Gastrocnemius medialis (tissue), 4 donors: ENCODE measurements at regions not wholly inside any gene's neighbourhood (a gene's known extent, or its start where the extent isn't known, plus 50 kb on each side); places are given as distances from the start of the nearest gene placed in this dataset.

Experiments
- ATAC-seq, 2 donors: fragments of 150-250 bp; one replicate each; pipeline ENCODE4 v1.9.1; 2016
- DNase-seq, 2 donors: peaks; one replicate each; pipeline ENCODE4 v3.0.0-alpha.2; 2019
- H3K27ac ChIP-seq, 4 donors: fragments of 200-600 bp; sonication (generic); 1 replicate in 1 of 4; 2 replicates in 3 of 4; pipeline ENCODE4 v1.5.1; 2016 to 2018; ENCODE audit warnings: mild to moderate bottlenecking in 2 of 4, moderate library complexity in 1 of 4
- H3K27me3 ChIP-seq, 3 donors: fragments of 200-600 bp; sonication (generic) in 2 of 3; 1 replicate in 1 of 3; 2 replicates in 2 of 3; pipeline versions ENCODE4 v1.5.1 to v1.6.0; 2016 to 2019; ENCODE audit warnings: mild to moderate bottlenecking in 1 of 3, moderate library complexity in 1 of 3
- H3K36me3 ChIP-seq, 2 donors: fragments of 200-600 bp; sonication (generic) in 1 of 2; one replicate each; pipeline ENCODE4 v1.5.1; 2017 to 2018
- H3K4me1 ChIP-seq, 2 donors: fragments of 200-600 bp; sonication (generic) in 1 of 2; one replicate each; pipeline ENCODE4 v1.5.1; 2016 to 2017; ENCODE audit warnings: mild to moderate bottlenecking in 2 of 2
- H3K4me3 ChIP-seq, 4 donors: fragments of 200-600 bp; sonication (generic) in 3 of 4; 1 replicate in 1 of 4; 2 replicates in 3 of 4; pipeline ENCODE4 v1.5.1; 2016 to 2019; ENCODE audit warnings: mild to moderate bottlenecking in 2 of 4
- H3K9me3 ChIP-seq, 3 donors: fragments of 200-600 bp; sonication (generic) in 2 of 3; 1 replicate in 1 of 3; 2 replicates in 2 of 3; pipeline ENCODE4 v1.5.1; 2016 to 2019
- CTCF ChIP-seq, 5 experiments: fragments of 450-650 bp in 3 of 5; fragments of 200-600 bp in 2 of 5; sonication (generic) in 2 of 5; IDR thresholded peaks in 4 of 5; conservative IDR thresholded peaks in 1 of 5; 1 replicate in 4 of 5; 2 replicates in 1 of 5; pipeline ENCODE4 v1.5.1; 2016 to 2019; ENCODE audit warnings: antibody characterized with exemption in 5 of 5, mild to moderate bottlenecking in 3 of 5, moderate library complexity in 3 of 5
- POLR2A ChIP-seq, 2 donors: fragments of 450-650 bp; IDR thresholded peaks; one replicate each; pipeline ENCODE4 v1.6.1; 2017; ENCODE audit warnings: antibody characterized with exemption in 2 of 2, mild to moderate bottlenecking in 2 of 2, moderate library complexity in 2 of 2
- in situ Hi-C, 4 donors: fragments of 200-750 bp; cut with MboI; loops; one replicate each; pipeline versions ENCODE4 v1.15.0 to v1.8.0; 2017; ENCODE audit warnings: low sequenced_read_pairs in 4 of 4
- intact Hi-C: fragments of 100-400 bp; cut with DNase I; formaldehyde crosslinking; loops from one replicate; pipeline ENCODE4 v1.15.1; 2023; ENCODE audit warnings: low total_unique reads

GRCh38 chr6:67887419-67887746 is 747.7 kb upstream of the ADGRB3 start:
- ATAC-seq, result no peak
- in situ Hi-C loops, result no loop called here
- intact Hi-C loops, result no loop called here

DNA sequence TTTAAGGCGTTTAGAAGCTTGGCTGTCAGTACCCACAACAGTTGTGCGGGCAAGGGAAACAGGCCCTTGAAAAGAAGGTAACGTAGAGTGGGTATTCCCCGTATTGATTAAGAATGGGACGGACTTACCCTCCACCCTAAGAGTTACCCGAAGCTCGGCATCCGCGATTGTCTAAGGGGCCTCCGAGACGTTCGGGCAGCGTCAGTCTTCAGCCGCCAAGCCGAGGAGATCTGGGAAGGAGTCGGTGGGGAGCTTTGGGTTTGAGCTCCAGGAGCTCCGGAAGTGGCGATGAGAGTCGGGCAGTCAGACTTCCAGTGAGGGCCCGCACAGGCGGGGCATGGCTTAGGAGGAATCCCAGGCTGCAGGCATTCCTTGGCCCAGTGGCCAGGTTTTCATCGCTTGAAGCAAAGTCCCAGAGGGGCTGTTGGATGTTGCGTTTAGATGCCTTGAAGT is 748.2 kb upstream of the ADGRB3 start:
- DNase-seq, result no peak
- H3K36me3 ChIP-seq, result no peaks in the 10 kb centered on the region
- no peak for TF ChIP-seq POLR2A (IDR thresholded peaks at IDR 0.05)
- no peak for TF ChIP-seq CTCF (IDR thresholded peaks at IDR 0.05 in 4 of 5, conservative IDR thresholded peaks at IDR 0.05 in 1 of 5)
- H3K4me3 ChIP-seq, result no peak overlapping the region
- in situ Hi-C loops (no loop called here), intact Hi-C loops (no loop called here)
- no peak for ATAC-seq
- no peaks in the 10 kb centered on the region for H3K4me1 ChIP-seq
- H3K9me3 ChIP-seq, result no peaks in the 10 kb centered on the region
- H3K27ac ChIP-seq, result no peak overlapping the region
- no peaks in the 10 kb centered on the region for H3K27me3 ChIP-seq

More at GRCh38 chr6:67887419-67887746, 747.7 kb upstream of the ADGRB3 start:
- H3K36me3 ChIP-seq, result no peaks in the 10 kb centered on the region
- no peaks in the 10 kb centered on the region for H3K4me1 ChIP-seq
- DNase-seq, result no peak
- H3K9me3 ChIP-seq, result no peaks in the 10 kb centered on the region
- no peak for TF ChIP-seq CTCF (IDR thresholded peaks at IDR 0.05 in 4 of 5, conservative IDR thresholded peaks at IDR 0.05 in 1 of 5)
- TF ChIP-seq POLR2A (IDR thresholded peaks at IDR 0.05), result no peak
- H3K27me3 ChIP-seq, result no peaks in the 10 kb centered on the region
- no peak overlapping the region for H3K27ac ChIP-seq
- H3K4me3 ChIP-seq, result no peak overlapping the region

GRCh38 chr6:67886036-67886707 is 748.9 kb upstream of the ADGRB3 start:
- intact Hi-C loops (no loop called here), in situ Hi-C loops (no loop called here)
- Histone ChIP-seq H3K36me3 (no peaks in the 10 kb centered on the region), H3K4me1 (no peaks in the 10 kb centered on the region), H3K27me3 (no peaks in the 10 kb centered on the region), H3K27ac (no peak overlapping the region), H3K4me3 (no peak overlapping the region), H3K9me3 (no peaks in the 10 kb centered on the region)
- ATAC-seq (no peak), DNase-seq (no peak)
- TF ChIP-seq CTCF (IDR thresholded peaks at IDR 0.05 in 4 of 5, conservative IDR thresholded peaks at IDR 0.05 in 1 of 5), result no peak
- no peak for TF ChIP-seq POLR2A (IDR thresholded peaks at IDR 0.05)

- TF ChIP-seq CTCF (IDR thresholded peaks at IDR 0.05 in 4 of 5, conservative IDR thresholded peaks at IDR 0.05 in 1 of 5) (no peak), POLR2A (IDR thresholded peaks at IDR 0.05) (no peak)
- in situ Hi-C loops, result no loop called here
- intact Hi-C loops, result no loop called here
- H3K27ac ChIP-seq, result no peak overlapping the region
- H3K36me3 ChIP-seq, result no peaks in the 10 kb centered on the region
- DNase-seq, result no peak
- H3K27me3 ChIP-seq, result no peaks in the 10 kb centered on the region
- H3K9me3 ChIP-seq, result no peaks in the 10 kb centered on the region
- no peaks in the 10 kb centered on the region for H3K4me1 ChIP-seq
- H3K4me3 ChIP-seq, result no peak overlapping the region
- no peak for ATAC-seq
These were observed 749.7 kb upstream of the ADGRB3 start for GRCh38 chr6:67885081-67886033.
